Fibroblast of skin of right quadriceps (primary cell): ENCODE measurements at regions not wholly inside any gene's neighbourhood (a gene's known extent, or its start where the extent isn't known, plus 50 kb on each side); places are given as distances from the start of the nearest gene placed in this dataset.

Experiments
- DNase-seq: peaks from one replicate; pipeline ENCODE4 v3.0.0-alpha.2; 2013

DNA sequence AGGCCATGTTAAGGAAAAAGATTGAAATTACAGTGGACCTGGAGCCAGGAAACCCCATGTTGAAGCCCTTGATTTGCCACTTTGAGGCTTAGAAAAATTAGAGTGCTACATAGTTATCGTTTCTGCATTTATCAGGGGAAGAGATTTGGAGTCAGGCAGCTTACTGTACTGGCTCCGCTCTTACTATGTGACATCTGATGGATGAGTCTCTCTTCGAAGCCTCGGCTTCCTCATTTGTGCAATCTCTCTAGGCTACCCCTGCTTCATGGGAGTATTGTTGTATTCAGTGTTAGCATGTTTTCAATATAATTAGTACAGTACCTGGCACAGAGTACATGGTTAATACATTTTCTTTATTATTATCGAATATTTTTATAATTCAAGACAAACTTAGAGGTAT is 480.4 kb upstream of the USP24 start:
- peak; percentile 23 for DNase-seq

- DNase-seq: peak; percentile 41
Observed at GRCh38 chr1:55695151-55695550, 480.0 kb upstream of the USP24 start.

GRCh38 chr1:55694310-55694801 is 479.2 kb upstream of the USP24 start:
- no peak for DNase-seq

- DNase-seq: no peak
Observed at GRCh38 chr1:55692726-55693125, 477.6 kb upstream of the USP24 start.

DNA sequence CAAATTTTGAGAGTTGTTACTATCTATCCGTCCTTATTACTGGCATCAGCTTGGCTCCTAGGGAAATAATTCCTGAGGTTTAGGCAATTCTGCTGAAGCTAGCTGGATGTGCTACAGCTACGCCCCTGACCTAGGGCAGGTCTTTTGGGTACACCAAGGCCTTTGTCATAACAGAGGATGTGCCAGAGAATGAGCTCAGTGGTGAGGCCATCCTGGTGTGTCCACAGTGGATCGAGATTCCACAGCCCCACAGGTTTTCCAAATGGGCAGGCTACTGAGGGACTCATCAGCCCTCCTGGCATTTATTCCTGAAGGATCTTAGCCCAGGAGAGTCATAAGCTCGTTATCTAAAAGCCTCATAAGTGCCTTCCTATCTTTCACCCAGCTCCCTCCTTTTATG is 475.2 kb upstream of the USP24 start:
- DNase-seq: no peak

DNA sequence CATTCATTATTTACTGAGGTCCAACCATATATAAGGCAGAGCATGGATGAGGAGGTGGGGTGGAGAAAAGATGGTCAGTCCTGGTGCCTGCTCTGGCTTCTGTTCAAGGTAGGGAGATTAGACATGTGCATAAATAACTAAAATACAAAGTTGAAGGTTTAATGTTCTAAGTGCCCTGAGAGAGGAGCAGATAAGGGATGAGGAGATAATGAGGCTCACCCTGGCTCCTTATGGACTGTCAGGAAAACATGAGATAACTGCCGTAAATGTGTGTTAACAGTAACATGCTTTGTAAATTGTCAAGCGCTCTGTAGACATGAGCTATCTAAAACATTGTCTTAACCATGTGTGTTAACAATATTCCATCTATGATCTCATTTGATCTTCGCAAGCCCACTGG is 474.6 kb upstream of the USP24 start:
- no peak for DNase-seq

DNA sequence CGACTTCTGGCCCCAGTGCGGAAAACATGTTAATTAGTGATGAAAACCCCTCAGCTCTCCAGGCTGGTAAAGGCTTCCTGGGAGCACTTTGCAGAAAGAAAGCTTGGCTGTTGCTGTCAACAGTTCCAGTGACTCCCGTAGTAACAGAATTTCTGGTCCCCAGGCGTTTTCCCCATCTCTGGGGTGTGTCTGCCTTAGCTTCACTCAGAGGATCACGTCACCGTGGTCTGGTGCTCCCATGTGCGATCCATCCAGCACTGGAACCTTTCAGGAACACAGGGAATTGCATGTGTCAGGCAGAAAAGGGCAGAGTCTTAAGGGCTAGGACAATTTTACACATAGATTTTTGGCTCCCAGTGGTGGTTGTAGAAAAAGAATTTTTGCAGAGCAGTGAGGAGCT is 470.4 kb upstream of the USP24 start:
- DNase-seq: peak; percentile 40

DNA sequence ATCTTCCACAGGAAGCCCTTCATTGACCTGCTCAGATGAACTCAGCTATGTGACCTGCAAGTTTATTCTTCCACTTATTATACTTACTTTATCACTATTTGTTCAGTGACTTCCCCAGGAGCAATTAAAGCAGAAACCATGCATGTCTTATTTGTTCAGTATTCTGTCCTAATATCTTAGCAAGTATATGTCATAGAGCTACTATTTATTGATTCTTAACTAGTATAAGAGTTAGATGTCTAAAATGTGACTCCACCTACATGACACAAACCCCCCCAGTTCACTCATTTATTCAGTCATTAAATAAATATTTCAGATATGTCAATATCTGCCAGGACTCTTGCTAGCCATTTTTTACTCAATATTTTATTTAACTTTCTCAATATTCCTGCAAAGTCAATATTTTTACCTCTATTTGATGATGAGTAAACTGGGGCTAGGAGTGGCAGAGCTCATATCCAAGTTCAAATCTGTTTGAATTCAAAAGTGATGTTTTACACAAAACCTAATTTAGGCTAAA is 469.0 kb upstream of the USP24 start:
- no peak for DNase-seq

DNA sequence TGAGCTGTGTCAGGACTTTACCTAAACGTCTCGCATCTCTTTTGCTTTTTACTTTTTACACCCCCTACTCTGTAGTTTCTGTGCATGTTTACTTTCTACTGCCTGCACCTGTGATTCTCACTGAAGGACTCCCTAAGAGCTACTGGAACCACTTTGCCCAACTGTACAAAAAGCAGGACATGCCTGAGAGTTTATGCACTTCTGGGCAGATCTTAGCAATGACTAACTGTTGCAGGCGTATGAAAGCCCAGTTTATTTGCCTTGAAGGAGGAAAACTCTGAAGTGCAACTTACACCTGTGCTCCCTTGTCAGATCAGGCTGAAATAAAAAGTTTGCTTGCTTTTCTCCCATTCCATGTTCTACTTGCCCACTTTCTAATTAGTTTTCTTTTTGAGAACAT is 467.0 kb upstream of the USP24 start:
- DNase-seq: no peak

- DNase-seq: peak; percentile 85
Observed at GRCh38 chr1:55679971-55680370, 464.8 kb upstream of the USP24 start.

DNA sequence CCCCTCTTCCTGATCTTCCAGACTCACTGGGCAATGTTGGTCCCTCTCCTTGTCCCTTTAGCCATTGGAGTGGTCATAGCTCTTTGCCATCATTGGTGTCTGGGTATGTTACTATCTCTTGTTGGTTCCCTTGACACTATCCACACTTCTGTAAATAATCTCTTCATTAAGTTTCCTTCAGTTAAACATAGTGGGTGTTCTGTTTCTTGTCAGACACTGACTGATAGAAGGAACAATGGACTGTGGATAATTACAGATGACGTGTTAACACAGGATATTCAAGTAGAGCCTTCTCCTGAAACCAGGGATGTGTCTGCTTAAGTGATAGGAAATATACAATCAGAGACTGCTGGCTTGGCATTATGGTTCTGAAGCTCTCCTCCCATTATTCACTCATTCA is 458.3 kb upstream of the USP24 start:
- DNase-seq: no peak

DNA sequence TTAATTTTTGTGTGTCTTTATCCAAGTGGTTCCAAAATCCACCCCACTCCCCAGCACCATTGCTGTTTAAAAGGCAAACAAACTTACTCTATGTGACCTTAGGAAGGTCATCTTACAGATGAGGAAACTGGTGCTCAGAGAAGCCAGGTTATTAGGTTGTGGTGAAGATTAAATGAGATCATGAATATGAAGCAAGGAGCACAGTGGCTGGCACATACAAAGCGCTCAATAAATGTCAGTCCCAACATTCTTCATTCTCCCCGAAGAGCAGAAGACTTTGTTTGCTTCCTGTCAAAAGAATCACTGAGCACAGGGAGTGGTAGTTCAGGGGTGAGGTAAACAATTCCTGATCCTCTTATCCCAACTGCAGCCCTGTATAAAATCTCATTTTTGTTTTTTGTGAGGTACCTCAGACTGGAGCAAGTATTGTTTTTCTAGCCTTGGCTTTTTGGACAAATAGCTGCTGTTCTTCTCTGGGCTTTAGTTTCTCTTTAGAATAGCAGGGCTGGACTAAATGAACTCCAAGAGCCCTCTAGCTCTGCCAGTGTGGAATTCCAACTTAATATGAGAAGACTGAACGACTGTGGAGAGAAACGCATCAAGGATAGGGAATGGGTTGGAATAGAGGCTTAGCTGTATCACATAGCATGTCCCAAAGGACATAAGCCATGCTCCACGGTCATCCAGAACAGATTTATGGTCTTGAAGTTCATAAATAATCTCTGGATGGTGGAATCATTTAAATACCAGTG is 455.3 kb upstream of the USP24 start:
- DNase-seq: peak; percentile 43

DNA sequence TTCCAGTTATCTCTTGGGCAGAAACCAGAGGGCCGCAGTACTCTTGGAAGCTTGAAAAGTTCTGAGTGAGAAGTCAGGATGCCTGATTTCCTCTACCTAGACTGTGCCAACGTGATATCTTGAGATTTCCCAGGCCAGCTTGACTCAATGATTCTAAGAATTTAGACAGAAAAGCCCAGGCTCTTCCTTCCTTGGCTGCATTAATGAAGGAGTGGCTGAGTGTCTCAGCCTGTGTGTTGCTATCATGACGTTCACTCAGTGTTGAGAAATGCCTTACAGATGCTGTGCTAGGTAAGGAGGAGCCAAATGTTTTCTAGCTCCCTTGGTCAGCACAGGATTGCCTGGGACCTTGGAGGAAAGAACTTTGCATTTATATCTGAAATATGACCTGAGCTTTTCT is 454.1 kb upstream of the USP24 start:
- peak; percentile 19 for DNase-seq

GRCh38 chr1:55662875-55663274 is 447.7 kb upstream of the USP24 start:
- no peak for DNase-seq

DNA sequence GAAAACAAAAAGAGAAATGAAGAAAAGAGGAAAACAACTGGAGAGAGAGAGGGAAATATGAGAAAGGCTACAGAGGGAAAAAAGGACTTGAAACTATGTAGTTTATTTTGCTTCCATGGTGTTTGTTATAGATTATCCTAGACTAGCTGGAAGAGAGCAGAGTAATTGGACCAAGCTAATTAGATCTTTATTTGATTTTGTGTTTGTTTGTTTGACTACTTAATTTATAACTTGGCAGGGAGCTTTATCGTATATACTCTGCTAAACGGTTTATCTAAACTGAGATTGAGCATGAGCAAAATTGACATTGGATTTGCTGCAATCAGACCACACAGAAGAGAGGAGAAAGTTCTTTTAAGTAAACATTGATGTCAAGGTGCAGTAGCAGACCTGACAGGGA is 443.8 kb upstream of the USP24 start:
- DNase-seq: no peak

DNA sequence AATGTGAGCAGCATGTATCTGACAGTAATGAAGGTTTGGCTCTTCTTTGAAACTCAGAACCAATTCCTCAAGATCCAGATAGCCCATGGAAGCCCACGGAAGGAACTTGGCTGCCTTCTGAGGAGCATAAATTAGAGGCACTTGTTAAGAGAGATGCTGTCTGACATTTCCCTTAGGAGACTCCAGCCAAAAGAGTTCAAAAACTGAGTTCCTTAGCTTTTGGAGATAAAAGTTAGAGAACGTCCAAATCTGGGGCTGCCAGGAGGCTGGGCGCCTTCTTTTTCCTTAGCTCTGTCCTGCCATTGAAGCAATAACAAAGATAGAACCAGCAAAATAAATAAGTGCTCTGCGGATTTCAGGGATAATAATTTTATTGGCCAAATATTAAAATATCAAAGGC is 439.6 kb upstream of the USP24 start:
- no peak for DNase-seq

DNA sequence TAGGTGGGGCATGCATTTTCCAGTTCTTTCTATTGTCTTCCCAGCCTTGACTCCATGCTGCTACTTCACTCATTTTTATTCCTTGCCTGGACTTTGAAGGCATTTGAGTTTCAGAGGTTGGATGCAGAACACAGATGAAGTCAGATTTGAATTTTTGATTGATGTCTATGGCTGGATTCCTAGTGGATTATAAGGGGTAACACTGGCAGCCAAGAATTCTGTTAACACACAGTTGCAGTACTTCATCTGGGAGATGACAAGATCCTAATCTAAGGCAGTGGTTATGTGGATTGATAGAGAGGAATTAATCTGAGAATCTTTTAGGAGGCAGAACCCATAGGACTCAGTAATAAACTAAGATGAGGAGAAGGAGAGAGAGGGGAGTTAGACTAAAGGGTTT is 439.0 kb upstream of the USP24 start:
- DNase-seq: no peak

DNA sequence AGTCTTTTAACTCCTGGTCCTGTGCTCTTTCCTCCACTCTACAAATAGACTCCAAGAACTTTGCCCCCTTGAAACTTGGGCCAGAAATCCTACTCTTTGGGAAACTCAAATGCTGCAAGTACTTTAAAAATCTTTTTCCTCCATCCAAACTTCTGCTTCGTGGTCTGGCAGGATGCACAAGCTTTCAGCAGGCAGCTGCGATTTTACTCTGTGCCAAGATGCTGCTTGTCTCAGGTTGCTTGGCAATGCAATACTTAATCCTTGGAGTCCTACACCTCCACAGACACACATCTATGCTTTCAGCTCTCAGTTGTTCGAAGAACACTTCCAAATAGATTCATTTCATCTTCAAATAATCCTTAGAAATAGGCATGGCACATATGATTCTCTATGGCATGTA is 435.3 kb upstream of the USP24 start:
- no peak for DNase-seq

DNA sequence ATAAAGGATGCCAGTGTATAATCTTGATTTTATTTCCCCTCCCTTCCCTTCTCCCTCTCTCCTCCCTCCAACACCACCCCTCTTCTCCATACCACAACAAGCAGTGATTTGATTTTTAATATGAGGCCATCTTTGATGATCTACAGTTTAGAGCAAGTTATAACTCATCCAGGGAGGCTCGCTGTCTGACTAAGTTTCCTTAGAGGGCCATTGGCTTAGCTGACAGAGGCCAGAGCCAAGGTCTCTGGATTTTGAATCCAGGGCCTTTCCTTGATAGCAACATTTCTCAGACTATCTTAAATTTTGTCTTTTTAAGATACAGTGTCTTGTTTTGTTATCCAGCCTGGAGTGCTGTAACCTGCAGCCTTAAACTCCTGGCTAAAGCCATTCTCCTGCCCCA is 431.0 kb upstream of the USP24 start:
- DNase-seq: no peak

DNA sequence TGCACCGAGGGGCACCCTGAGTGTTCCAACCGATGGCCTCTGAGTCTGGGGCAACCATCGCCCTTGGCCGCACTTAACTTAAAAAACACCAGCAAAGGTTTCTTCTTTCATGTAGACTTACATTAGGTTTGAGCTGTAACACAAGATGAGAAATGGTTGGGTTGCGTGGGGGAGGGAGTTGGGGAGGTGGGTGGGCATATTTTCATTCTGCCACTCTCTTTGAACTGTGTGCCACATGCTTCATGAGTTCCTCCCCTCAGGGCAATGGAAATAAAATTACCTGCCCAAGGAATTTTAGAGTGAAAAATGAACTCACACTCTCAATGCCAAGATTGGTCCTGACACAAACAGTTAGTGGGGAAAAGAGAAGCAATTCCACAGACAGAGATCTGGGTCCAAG is 430.1 kb upstream of the USP24 start:
- DNase-seq: no peak

DNA sequence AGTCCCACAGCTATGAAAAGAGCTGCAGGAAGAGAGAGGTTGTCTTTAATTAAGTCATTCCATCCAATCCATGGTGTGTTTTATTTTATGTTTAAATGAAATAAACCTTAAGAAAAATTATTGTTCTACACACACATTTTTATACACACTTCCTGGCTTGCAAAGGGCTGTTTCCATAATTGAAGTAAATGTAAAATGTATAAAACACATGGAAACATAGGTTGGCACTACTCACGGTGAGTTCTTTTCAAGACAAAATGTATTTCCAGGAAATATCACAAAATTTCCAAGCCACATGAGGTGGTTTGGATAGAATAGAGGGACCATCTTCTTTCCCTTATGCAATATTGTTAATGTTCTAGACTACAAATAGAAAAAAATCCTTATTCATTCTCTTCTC is 426.8 kb upstream of the USP24 start:
- DNase-seq: no peak

DNA sequence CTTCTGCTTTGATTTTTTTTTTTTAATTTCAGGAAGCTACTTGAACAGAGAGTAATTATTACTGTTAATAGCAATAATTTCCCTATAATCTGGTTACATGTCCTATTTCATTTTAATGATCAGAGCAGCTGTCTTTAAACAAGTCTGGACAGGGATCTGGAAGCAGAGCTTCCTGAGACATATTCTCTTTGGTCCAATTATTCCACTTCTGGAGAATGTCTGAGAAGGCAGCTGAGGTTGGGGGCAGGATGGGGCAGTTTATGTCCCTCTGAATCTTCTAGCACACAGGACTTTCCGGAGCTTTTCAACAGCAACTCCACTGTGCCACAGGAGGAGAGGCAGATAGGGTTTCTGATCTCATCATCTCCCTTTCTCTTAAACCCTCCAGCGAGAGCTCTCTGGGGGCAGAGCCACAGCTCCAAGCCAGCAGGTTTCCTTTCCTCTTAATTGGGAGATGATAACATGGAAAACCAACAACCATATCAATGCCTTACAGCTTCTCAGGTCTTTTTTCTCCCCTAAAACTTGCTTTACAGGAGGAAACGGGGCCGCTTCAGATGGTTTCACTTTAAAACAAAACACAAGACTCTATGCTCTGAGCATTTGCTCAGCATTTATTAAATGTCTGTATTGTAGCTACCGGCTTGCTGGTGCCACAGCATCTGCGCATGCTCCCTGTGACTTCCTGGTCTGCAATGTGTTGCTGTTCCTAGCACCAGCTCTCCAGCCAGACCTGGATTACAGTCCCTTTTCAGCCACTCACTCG is 425.7 kb upstream of the USP24 start:
- peak; percentile 65 for DNase-seq

DNA sequence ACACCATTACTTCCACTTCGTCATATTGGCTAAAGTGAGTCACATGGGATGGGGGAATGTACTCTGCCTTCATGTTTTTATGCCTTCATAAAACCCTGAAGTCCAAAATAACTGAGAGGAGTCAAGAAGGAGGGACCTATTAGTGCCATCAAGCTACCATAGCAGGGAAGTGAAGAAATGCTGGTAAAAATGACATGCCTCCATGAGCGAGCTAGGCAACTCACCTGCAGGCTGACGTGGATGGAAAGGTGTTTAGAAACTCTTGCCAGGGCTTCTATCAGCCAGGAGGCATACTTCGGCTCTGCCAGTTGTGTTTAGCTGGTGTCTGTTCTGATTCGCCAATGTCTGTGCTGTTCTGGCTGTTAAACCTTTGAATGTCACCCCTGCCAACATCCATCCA is 424.4 kb upstream of the USP24 start:
- no peak for DNase-seq

- no peak for DNase-seq
Observed at GRCh38 chr1:55639051-55639450, 423.9 kb upstream of the USP24 start.
